ENCODE measurements at regions not wholly inside any gene's neighbourhood (a gene's known extent, or its start where the extent isn't known, plus 50 kb on each side); places are given as distances from the start of the nearest gene placed in this dataset.
"Not testable (repeated sequence)": the region's sequence is repeated elsewhere in the genome, so short reads cannot be mapped to it uniquely, and the experiment has no call there.

DNA sequence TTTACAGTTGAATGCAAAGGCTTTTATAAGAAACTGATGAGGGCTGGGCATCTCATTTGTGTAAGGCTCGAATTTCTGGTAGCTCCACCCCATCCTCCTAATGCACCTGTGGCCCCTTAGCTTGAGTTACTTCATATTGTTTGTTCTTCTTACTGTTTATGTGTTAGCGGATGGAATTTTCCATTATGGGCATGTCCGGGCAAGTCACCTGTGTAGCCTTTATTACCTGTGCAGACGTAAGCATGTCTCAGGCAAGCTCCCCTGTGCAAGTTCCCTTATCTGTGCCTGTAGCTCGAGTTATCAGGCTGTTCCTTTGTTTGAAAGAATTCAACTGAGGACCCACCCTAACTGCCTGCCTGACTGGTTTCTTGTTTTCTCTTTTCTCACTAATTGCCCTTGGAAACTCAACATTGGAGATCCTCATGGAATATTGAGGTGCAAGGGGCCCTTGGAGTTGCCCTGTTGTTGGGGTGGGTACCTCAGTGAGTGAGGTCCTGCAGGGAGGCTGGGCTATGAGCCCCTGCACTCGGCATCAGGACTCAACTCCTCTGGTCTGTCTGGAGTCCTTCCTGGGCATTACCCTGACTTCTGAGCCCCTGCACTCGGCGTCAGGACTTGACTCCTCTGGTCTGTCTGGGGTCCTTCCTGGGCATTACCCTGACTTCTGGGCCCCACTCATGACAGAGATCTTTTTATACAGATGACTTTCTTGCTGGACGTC is 207.9 kb upstream of the SULF2 start:
- no peak for DNase-seq

DNA sequence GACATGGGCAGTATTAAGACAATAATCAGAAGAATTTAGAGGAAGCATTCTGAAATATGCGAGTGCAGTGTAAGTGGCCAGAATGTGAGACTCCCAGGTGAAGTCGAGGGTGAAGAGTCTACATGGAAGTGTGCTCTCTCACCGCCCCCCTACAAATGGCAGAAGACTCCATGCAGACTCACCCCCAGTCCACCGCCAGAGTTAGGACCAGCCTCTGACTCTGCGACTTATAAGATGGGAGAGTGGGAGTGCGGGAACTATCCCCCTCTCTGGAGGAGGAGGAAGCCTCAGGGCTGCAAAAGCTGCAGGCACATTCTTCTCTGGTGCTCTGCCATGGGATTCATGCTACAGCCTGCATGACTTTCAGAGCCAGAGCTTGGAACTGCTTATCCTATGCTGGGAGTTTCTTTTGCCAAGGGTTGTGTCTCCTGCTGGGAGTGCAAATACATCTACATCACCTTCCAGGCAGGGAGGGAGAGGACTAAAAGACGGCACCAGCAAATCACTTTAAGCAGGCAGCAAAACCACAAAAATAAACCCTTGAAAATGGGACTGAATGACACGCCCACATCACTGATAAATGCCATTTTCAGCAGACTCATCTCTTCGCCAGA is 206.7 kb upstream of the SULF2 start:
- DNase-seq = no peak

- no peak for DNase-seq
Measured at GRCh38 chr20:47990507-47991150, 205.3 kb upstream of the SULF2 start.

- DNase-seq = no peak
Measured at GRCh38 chr20:47989957-47990356, 204.7 kb upstream of the SULF2 start.

DNA sequence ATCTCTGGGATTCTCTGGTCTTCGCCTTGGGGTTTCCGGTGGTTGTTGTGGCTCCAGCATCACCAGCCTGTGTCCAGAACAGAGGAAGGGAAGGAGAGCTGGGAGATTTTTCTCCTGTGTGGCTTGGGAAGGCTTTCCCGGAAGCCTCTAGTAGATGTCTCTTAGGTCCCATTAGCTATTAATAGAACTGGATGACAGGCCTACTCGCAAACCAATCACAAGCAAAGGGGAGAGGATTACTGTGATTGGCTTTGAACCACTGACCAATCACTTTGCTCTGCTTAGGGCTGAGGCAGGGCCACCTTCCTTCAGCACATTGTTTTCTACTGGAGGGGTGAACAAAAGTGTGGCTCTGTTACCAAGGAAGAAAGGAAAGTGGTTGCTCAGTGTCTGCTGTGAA is 203.4 kb upstream of the SULF2 start:
- DNase-seq = no peak

- no peak for DNase-seq
Measured at GRCh38 chr20:47985092-47985850, 200.0 kb upstream of the SULF2 start.

DNA sequence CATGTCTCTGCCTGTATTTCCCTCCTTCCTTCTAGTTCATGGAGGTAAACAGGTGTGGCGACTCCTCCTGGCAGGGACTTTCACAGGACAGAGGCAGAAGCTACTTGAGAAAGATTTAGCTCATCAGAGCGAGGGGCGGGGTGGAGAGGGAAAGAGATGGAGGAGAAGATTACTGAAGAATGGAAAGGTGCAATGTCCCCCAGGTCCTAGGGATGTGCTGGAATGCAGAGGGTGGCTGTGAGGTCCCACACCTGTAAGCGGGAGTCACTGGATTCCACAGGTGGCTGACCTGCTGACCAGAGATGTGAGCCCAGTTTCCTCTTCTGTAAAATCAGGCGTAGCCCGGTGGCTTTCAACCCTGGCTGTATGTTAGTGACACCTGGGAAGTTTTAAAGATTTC is 199.2 kb upstream of the SULF2 start:
- no peak for DNase-seq

GRCh38 chr20:47983642-47984041 is 198.4 kb upstream of the SULF2 start:
- DNase-seq = not testable (repeated sequence)

DNA sequence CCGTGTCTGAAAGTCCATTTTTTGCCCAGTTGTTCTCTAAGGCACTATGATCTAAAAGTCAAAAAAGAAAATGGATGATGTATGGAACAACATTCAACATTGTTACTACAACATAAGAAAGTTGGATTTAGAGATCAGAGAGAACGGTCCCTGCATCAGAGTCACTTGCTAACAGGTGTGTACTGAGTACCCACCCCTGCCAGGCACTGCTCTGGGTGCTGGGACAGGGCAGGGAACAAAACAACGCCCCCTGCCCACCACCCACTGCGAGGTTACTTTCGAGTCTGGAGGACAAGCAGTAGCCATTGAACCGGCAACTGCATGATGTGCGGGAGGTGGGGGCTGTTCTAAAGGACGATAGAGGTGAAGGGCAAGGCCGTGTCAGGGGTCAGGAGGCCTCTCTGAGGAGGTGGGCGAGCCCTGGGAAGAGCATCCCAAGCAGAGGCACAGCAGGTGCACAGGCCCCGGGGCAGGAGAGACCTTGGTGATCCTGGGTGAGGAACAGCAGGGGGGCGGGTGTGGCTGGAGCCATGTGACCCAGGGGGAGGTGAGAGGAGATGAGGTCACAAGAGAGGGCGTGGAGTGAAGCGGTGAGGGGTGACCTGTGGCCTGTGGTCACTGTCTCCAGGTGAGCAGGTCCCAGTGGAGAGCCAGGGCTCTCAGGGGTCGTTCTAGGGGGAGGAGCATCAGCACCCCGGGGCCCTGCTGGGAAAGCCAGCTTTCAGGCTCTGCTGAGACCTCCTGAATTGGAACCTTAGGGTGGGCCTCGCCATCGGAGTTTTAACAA is 197.5 kb upstream of the SULF2 start:
- DNase-seq = no peak

DNA sequence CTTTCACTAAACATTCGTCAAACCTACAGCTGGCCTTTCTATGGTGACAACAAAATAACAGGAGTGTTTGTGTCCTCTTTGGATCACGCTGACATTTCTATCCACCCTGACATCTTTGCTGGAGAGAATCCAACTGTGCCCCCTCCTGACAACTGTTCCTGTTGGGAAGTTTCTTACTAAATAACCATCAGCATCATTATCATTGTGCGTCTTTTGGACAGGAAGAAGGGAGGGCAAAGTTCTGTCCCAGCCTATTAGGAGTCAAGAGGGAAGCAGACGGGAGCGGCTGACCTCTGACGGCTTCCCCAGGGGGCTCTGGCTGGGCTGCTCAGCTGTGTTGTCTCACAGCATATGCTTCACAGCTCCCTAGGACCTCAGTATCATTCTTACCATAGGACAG is 195.9 kb upstream of the SULF2 start:
- DNase-seq = no peak

DNA sequence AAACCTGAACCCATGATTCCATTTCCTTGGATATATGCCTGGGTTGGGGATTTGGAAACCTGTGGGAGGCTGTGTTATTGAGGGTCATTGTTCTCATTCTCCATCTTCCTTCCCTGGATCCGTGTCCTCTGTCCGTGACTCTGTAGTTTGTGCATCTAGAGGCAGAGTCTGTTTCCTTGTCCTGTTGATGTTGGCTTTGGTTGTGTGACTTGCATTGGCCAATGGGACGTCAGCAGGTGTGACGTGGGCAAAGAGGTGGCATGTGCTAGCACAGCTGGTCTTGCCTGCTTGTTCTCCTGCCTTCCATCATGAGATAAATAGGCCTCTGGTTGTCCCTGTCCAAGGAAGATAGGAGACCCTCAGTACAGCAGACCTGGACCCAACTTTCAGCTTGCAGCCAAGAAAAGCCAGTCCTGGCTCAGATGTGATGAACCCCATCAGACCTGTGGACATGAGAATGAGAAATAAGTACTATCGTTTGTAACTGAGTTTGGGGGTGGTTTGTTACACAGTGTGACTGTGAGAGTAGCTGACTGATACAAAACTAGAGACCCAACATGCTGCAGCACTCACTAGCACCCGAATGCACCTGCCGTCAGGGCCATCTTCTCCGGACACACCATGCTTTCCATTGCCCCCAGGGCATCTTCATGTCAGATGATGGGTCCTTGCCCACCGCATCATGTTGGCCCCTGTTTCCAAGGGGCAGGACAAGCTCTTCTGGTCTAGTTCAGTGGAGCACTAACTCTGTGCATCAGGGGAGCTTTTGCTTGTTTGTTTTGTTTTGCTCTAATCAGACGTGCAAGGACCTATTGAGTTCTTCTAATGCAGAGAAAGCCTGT is 195.3 kb upstream of the SULF2 start:
- no peak for DNase-seq

- not testable (repeated sequence) for DNase-seq
Measured at GRCh38 chr20:47979361-47980095, 194.2 kb upstream of the SULF2 start.

GRCh38 chr20:47978428-47979120 is 193.3 kb upstream of the SULF2 start:
- DNase-seq = not testable (repeated sequence)

DNA sequence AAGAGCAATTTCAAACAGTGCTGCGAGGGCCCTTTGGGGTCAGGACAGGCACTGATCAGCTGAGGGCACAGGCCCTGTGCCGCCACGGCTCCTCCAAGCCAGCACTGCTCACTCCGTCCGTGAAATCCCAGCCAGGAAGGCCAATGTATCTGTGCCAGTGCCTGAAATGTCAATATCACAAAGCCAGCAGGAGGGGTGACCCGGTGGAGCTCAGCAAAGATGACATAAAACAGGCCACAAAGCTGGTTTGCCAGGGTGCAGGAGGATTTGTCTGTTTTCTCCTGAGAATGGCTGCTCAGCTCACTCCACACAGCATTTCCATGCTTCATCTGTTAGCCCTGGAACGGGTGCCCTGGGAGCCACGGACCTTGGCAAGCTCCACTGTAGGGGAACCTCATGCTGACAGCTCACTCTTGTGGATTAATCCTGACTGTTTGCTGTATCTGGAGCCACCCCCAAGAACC is 192.5 kb upstream of the SULF2 start:
- not testable (repeated sequence) for DNase-seq

DNA sequence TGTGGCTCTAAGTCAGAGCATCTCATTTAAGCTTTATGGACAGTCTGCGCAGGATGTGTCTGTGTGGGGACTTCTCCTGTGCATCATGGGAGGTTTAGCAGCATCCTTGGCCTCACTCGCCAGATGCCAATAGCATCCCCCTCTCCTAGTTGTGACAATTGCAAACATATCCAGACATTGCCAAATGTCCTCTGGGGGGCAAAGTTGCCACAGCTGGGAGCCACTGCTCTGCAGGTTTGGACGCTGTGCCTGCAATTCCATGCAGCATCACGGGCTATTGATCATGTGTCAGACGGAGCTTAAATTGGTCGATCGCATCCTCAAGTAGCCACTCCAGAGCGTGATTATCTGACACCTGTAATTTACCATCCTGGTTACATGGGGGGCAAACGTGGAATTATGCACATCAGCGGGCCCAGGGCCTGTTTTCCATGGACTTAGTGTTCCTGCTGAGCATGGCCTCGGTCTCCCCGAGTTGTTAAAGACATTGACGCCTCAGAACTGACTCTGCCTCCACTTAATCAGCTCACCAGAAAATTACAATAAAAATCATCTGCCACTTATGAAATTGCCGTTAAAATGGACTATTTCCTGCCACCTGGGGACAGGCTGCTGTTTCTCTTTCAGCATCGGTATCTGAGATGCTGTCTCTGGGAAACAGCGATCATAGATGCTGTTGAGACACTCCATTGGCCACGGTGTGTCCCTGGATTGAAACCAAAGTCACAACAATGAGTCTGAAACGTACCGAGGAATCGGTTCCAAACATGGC is 191.9 kb upstream of the SULF2 start:
- not testable (repeated sequence) for DNase-seq

- DNase-seq = no peak
Measured at GRCh38 chr20:47974234-47974878, 189.1 kb upstream of the SULF2 start.

DNA sequence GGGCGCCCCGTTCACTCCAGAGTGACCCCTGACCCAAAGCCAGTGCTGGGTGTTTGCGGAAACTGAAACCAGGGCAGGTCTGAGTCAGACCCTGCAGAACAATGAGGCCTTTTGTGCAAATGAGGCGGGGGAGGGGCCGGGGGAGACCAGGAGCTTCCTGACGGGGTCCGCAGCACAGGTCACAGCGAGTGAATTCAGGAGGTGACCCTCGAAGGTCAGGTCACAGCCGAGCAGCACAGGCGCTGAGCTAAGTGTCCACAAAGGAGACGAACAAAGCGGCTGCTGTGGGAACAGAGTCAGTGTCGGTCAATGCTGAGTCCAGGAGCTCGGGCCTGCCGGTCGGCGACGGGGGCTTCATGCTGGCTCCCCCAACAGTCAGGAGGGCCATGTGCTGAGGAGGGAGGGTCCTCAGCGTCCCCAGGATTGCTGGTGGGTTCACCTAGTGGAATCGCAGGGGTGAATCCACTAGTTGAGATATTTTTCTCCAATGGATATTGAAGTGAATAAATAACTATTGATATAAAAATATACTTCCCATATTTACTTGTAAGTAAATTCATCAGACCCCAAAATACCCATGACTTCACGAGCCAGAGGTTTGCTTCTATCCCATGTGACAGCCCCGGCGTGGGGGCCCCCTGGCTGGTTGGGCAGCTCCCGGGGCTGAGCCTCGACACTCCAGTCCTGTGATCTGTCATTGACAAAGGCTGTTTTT is 188.4 kb upstream of the SULF2 start:
- DNase-seq = no peak

DNA sequence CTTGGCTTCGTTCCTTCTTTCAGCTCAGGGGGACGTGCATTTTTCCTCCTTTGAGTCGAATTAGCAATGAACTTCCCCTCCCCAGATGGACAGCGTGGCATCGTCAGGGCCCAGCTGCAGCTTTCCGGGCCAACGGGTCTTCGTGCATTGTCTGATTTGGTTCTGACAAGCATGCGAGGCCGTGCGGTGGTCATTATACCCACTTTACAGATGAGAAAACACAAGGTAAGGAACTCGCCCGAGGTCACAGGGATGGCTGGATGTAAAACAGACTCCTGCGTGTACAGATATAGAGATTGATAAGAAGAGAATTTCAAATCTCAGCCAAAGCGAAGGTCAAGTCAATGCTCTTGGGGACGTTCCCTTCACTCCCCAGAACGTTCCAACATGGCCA is 187.6 kb upstream of the SULF2 start:
- DNase-seq = no peak

All from NCI-H1694 (cell line).